Dermis blood vessel endothelial cell (primary cell): ENCODE measurements at regions not wholly inside any gene's neighbourhood (a gene's known extent, or its start where the extent isn't known, plus 50 kb on each side); places are given as distances from the start of the nearest gene placed in this dataset.
A peak's percentile ranks its signal among the peaks of the same experiment; 100 is the strongest.

Source experiments
- DNase-seq: peaks from one replicate; pipeline ENCODE4 v3.0.0; 2010

- DNase-seq, result no peak
Observed at GRCh38 chr13:89752394-89752793, 1595.1 kb upstream of the MIR17HG start.

GRCh38 chr13:89755729-89756492, 1591.6 kb upstream of the MIR17HG start:
- no peak for DNase-seq

GRCh38 chr13:89763005-89763404, 1584.5 kb upstream of the MIR17HG start:
- no peak for DNase-seq

- DNase-seq, result no peak
Observed at GRCh38 chr13:89783221-89783755, 1564.2 kb upstream of the MIR17HG start.

- DNase-seq, result no peak
Observed at GRCh38 chr13:89784161-89784809, 1563.2 kb upstream of the MIR17HG start.

GRCh38 chr13:89786531-89786930, 1561.0 kb upstream of the MIR17HG start:
- no peak for DNase-seq

GRCh38 chr13:89790696-89791095, 1556.8 kb upstream of the MIR17HG start:
- DNase-seq, result no peak

- no peak for DNase-seq
Observed at GRCh38 chr13:89791971-89792630, 1555.4 kb upstream of the MIR17HG start.

- DNase-seq, result no peak
Observed at GRCh38 chr13:89796196-89796595, 1551.3 kb upstream of the MIR17HG start.

- DNase-seq, result no peak
Observed at GRCh38 chr13:89803839-89804238, 1543.6 kb upstream of the MIR17HG start.

- no peak for DNase-seq
Observed at GRCh38 chr13:89806594-89806993, 1540.9 kb upstream of the MIR17HG start.

GRCh38 chr13:89812856-89813255, 1534.6 kb upstream of the MIR17HG start:
- DNase-seq, result peak; percentile 1

- DNase-seq, result no peak
Observed at GRCh38 chr13:89816404-89816803, 1531.1 kb upstream of the MIR17HG start.

- DNase-seq, result no peak
Observed at GRCh38 chr13:89822467-89822866, 1525.0 kb upstream of the MIR17HG start.

- DNase-seq, result no peak
Observed at GRCh38 chr13:89827552-89827951, 1519.9 kb upstream of the MIR17HG start.

- no peak for DNase-seq
Observed at GRCh38 chr13:89828506-89828905, 1519.0 kb upstream of the MIR17HG start.

- DNase-seq, result no peak
Observed at GRCh38 chr13:89831157-89831556, 1516.3 kb upstream of the MIR17HG start.

- DNase-seq, result no peak
Observed at GRCh38 chr13:89832827-89833226, 1514.7 kb upstream of the MIR17HG start.

- DNase-seq, result no peak
Observed at GRCh38 chr13:89843621-89844020, 1503.9 kb upstream of the MIR17HG start.

GRCh38 chr13:89845874-89846273, 1501.6 kb upstream of the MIR17HG start:
- DNase-seq, result no peak

GRCh38 chr13:89846926-89847585, 1500.4 kb upstream of the MIR17HG start:
- DNase-seq, result no peak

- no peak for DNase-seq
Observed at GRCh38 chr13:89852570-89852969, 1494.9 kb upstream of the MIR17HG start.

GRCh38 chr13:89856512-89856911, 1491.0 kb upstream of the MIR17HG start:
- no peak for DNase-seq
